Stimulated activated CD4-positive, alpha-beta T cell treated with anti-CD3 and anti-CD28 coated beads, Interleukin-15, amount 100 ng/mL, for 1 hour (primary cell): ENCODE measurements at regions not wholly inside any gene's neighbourhood (a gene's known extent, or its start where the extent isn't known, plus 50 kb on each side); places are given as distances from the start of the nearest gene placed in this dataset.
"Not testable (repeated sequence)": the region's sequence is repeated elsewhere in the genome, so short reads cannot be mapped to it uniquely, and the experiment has no call there.

ENCODE experiments used
- DNase-seq, 2 donors: peaks; one replicate each; pipeline ENCODE4 v3.0.0-alpha.2; 2020; ENCODE audit warnings: low read depth in 1 of 2, low spot score in 1 of 2

- not testable (repeated sequence) for DNase-seq
Measured at GRCh38 chr12:116327992-116328391, 50.5 kb upstream of the MED13L start.

- DNase-seq: no peak
Measured at GRCh38 chr12:116331876-116332275, 54.4 kb upstream of the MED13L start.

- DNase-seq: no peak
Measured at GRCh38 chr12:116332705-116333380, 55.4 kb upstream of the MED13L start.

- no peak for DNase-seq
Measured at GRCh38 chr12:116333402-116333801, 55.9 kb upstream of the MED13L start.

GRCh38 chr12:116336542-116337065 lies 59.1 kb upstream of the MED13L start:
- DNase-seq: no peak

- no peak for DNase-seq
Measured at GRCh38 chr12:116337312-116337711, 59.8 kb upstream of the MED13L start.

- DNase-seq: no peak
Measured at GRCh38 chr12:116338064-116338846, 60.8 kb upstream of the MED13L start.

GRCh38 chr12:116339062-116339461 lies 61.6 kb upstream of the MED13L start:
- DNase-seq: no peak

- no peak for DNase-seq
Measured at GRCh38 chr12:116339800-116340371, 62.4 kb upstream of the MED13L start.

- no peak for DNase-seq
Measured at GRCh38 chr12:116343331-116343884, 65.9 kb upstream of the MED13L start.

GRCh38 chr12:116346222-116346621 lies 68.7 kb upstream of the MED13L start:
- DNase-seq: no peak

GRCh38 chr12:116346741-116347140 lies 69.2 kb upstream of the MED13L start:
- no peak for DNase-seq

- DNase-seq: no peak
Measured at GRCh38 chr12:116347265-116347664, 69.8 kb upstream of the MED13L start.

GRCh38 chr12:116352315-116352835 lies 74.9 kb upstream of the MED13L start:
- DNase-seq: no peak

- DNase-seq: no peak
Measured at GRCh38 chr12:116353958-116354357, 76.5 kb upstream of the MED13L start.

GRCh38 chr12:116354534-116354933 lies 77.0 kb upstream of the MED13L start:
- DNase-seq: no peak

GRCh38 chr12:116354950-116355783 lies 77.7 kb upstream of the MED13L start:
- no peak for DNase-seq

GRCh38 chr12:116358536-116358892 lies 81.0 kb upstream of the MED13L start:
- DNase-seq: no peak

- DNase-seq: peak; percentile 15 to 21
Measured at GRCh38 chr12:116358893-116359761, 81.6 kb upstream of the MED13L start.
